ENCODE measurements at regions not wholly inside any gene's neighbourhood (a gene's known extent, or its start where the extent isn't known, plus 50 kb on each side); places are given as distances from the start of the nearest gene placed in this dataset.

DNA sequence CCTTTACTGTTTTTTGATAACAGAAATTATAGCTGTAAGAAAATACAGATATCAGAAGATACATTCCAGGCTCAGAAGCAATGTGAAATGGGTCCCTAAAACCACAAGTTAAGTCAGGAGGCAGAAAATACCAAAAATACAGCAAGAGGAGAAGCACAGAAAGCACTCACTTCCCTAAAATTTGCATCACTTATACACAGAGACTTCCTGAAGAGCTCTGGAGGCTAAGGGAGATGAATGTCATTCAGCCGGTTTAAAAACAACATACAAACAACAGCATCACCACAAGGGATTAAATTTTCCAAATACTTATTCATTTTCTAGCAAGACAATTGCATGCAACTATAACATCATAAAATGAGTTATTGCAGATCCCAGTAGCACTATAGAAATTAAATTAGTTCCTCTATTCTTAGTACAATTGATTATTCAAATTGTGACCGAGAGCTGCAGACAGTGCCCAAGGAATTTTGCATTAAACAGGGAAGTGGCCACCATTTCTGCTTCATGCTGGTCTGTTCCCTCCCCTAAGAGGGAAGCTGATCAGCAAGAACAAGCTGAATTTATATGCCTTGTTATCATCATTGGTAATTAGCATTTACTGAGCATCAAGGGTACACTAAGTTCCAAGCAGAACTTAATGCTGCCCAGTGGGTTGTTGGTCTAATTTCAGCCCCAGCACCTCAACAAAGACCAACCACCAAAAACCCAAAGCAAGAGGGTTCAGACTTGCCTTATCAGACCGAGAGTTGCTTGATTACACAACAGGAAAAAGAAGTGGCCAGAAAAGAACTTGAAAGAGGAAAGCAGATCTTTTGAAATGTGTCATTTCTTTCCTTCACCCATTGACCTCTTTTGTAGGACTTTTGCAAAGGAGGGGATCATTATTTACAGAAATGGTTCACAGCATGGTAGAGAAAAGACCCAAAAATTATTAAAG lies 140.7 kb downstream of the KCTD12 start:
- TF ChIP-seq, protein P1, sequence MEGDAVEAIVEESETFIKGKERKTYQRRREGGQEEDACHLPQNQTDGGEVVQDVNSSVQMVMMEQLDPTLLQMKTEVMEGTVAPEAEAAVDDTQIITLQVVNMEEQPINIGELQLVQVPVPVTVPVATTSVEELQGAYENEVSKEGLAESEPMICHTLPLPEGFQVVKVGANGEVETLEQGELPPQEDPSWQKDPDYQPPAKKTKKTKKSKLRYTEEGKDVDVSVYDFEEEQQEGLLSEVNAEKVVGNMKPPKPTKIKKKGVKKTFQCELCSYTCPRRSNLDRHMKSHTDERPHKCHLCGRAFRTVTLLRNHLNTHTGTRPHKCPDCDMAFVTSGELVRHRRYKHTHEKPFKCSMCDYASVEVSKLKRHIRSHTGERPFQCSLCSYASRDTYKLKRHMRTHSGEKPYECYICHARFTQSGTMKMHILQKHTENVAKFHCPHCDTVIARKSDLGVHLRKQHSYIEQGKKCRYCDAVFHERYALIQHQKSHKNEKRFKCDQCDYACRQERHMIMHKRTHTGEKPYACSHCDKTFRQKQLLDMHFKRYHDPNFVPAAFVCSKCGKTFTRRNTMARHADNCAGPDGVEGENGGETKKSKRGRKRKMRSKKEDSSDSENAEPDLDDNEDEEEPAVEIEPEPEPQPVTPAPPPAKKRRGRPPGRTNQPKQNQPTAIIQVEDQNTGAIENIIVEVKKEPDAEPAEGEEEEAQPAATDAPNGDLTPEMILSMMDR (IDR thresholded peaks at IDR 0.05; ENCODE audit: low read depth, low read length, missing input control), result no peak
- TF ChIP-seq FOXA1 (IDR thresholded peaks at IDR 0.05) (no peak), EGR1 (IDR thresholded peaks at IDR 0.05; ENCODE audit: low read depth in 2 of 2) (no peak), SP1 (IDR thresholded peaks at IDR 0.05) (no peak), GABPA (IDR thresholded peaks at IDR 0.05 in 1 of 2, conservative IDR thresholded peaks at IDR 0.05 in 1 of 2) (no peak), RAD21 (IDR thresholded peaks at IDR 0.05) (no peak), TAF1 (conservative IDR thresholded peaks at IDR 0.05) (no peak), YY1 (IDR thresholded peaks at IDR 0.05) (no peak), JUND (IDR thresholded peaks at IDR 0.05) (no peak), NR2F2 (IDR thresholded peaks at IDR 0.05) (no peak)
- TF ChIP-seq, protein P2, sequence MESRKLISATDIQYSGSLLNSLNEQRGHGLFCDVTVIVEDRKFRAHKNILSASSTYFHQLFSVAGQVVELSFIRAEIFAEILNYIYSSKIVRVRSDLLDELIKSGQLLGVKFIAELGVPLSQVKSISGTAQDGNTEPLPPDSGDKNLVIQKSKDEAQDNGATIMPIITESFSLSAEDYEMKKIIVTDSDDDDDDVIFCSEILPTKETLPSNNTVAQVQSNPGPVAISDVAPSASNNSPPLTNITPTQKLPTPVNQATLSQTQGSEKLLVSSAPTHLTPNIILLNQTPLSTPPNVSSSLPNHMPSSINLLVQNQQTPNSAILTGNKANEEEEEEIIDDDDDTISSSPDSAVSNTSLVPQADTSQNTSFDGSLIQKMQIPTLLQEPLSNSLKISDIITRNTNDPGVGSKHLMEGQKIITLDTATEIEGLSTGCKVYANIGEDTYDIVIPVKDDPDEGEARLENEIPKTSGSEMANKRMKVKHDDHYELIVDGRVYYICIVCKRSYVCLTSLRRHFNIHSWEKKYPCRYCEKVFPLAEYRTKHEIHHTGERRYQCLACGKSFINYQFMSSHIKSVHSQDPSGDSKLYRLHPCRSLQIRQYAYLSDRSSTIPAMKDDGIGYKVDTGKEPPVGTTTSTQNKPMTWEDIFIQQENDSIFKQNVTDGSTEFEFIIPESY (IDR thresholded peaks at IDR 0.05), result no peak
- TF ChIP-seq, protein P3, sequence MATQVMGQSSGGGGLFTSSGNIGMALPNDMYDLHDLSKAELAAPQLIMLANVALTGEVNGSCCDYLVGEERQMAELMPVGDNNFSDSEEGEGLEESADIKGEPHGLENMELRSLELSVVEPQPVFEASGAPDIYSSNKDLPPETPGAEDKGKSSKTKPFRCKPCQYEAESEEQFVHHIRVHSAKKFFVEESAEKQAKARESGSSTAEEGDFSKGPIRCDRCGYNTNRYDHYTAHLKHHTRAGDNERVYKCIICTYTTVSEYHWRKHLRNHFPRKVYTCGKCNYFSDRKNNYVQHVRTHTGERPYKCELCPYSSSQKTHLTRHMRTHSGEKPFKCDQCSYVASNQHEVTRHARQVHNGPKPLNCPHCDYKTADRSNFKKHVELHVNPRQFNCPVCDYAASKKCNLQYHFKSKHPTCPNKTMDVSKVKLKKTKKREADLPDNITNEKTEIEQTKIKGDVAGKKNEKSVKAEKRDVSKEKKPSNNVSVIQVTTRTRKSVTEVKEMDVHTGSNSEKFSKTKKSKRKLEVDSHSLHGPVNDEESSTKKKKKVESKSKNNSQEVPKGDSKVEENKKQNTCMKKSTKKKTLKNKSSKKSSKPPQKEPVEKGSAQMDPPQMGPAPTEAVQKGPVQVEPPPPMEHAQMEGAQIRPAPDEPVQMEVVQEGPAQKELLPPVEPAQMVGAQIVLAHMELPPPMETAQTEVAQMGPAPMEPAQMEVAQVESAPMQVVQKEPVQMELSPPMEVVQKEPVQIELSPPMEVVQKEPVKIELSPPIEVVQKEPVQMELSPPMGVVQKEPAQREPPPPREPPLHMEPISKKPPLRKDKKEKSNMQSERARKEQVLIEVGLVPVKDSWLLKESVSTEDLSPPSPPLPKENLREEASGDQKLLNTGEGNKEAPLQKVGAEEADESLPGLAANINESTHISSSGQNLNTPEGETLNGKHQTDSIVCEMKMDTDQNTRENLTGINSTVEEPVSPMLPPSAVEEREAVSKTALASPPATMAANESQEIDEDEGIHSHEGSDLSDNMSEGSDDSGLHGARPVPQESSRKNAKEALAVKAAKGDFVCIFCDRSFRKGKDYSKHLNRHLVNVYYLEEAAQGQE (IDR thresholded peaks at IDR 0.05), result no peak
- TF ChIP-seq, protein P4, sequence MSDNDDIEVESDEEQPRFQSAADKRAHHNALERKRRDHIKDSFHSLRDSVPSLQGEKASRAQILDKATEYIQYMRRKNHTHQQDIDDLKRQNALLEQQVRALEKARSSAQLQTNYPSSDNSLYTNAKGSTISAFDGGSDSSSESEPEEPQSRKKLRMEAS (IDR thresholded peaks at IDR 0.05), result no peak
- TF ChIP-seq, protein P5, sequence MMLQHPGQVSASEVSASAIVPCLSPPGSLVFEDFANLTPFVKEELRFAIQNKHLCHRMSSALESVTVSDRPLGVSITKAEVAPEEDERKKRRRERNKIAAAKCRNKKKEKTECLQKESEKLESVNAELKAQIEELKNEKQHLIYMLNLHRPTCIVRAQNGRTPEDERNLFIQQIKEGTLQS (IDR thresholded peaks at IDR 0.05), result no peak

Measured in liver (tissue), 3 donors.